GM18505 (cell line): ENCODE measurements at regions not wholly inside any gene's neighbourhood (a gene's known extent, or its start where the extent isn't known, plus 50 kb on each side); places are given as distances from the start of the nearest gene placed in this dataset.
"Not testable (repeated sequence)": the region's sequence is repeated elsewhere in the genome, so short reads cannot be mapped to it uniquely, and the experiment has no call there.

Experiments
- ATAC-seq: cut with Tn5 transposase; IDR thresholded peaks from one replicate; pipeline ENCODE4 v1.9.1; 2021; ENCODE audit not compliant: unreplicated experiment
- POLR2A ChIP-seq: IDR thresholded peaks from 4 replicates; pipeline ENCODE4 v1.6.1; 2011; ENCODE audit warnings: borderline replicate concordance; ENCODE audit not compliant: insufficient read depth, insufficient read length; ENCODE audit errors: extremely low read depth

DNA sequence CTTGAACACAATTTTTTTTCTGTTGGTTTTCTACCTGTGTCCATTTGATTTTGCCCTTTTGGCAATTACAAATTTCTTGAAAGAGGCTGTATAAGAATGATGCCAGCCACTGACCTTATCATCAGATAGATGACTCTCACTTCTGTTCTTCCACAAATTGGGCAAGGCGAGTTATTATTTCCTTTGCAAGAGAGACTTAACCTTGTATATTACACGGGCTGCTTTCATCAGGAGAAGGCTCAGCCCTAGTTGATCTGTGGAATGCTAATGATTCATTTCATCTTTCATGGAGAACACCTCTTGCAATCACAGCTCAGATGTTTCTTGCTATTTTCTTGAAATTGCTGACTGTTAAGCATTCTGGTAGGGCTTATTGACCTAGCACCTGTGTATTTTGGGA is 1155.4 kb downstream of the STIM2 start:
- ATAC-seq = no peak
- TF ChIP-seq POLR2A = no peak

DNA sequence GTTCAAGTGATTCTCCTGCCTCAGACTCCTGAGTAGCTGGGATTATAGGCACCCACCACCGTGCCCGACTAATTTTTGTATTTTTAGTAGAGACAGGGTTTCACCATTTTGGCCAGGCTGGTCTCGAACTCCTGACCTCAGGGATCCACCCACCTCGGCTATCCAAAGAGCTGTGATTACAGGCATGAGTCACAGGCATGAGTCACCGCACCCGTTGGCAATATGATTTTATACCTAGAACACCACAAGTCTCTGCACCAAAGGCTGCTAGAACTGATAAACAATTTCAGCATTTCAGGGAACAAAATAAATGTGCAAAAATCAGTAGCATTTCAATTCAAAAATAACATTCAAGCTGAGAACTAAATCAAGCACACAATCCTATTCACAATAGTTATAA is 1177.6 kb downstream of the STIM2 start:
- ATAC-seq = not testable (repeated sequence)

DNA sequence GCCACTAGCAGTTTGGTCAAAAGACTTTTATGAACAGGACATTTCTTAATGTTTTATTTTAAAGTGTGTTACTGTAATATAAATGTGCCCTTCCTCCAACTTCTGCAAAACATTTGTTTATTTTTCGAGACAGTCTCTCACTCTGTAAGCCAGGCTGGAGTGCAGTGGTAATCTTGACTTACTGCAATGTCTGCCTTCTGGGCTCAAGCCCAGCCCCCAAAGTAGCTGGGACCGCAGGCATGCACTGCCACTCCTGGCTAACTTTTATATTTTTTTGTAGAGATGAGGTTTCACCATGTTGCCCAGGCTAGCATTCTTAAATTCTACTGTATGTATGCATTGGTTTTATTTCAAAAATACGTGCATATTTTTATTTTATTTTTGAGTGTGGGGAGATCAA is 1201.9 kb downstream of the STIM2 start:
- no peak for ATAC-seq

DNA sequence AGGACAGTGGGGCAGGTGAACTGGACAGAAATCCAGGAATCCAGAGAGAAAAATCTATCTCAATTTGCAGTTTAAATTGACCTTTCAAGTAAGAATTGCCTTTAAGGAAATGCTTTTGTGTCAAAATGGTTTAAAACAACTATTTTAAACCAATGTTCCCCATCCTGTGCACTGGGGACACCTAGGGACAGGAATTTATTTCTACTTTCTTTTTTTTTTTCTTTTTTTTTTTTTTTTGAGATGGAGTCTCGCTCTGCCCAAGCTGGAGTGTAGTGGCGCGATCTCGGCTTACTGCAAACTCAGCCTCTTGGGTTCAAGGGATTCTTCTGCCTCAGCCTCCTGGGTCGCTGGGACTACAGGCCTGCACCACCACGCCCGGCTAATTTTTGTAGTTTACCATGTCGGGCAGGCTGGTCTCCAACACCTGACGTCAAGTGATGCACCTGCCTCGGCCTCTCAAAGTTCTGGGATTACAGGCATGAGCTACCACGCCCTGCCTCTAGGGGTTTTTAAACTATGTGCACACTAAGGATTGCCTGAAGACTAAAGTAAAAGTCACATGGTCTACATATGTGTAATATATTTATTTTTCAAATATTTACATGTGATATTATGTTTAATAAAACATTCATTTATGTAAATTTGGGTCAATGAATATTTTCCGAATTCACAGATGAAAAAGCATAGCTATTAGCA is 1213.4 kb downstream of the STIM2 start:
- no peak for TF ChIP-seq POLR2A
- ATAC-seq = no peak

More for the DNA sequence above, 1201.9 kb downstream of the STIM2 start:
- no peak for TF ChIP-seq POLR2A

DNA sequence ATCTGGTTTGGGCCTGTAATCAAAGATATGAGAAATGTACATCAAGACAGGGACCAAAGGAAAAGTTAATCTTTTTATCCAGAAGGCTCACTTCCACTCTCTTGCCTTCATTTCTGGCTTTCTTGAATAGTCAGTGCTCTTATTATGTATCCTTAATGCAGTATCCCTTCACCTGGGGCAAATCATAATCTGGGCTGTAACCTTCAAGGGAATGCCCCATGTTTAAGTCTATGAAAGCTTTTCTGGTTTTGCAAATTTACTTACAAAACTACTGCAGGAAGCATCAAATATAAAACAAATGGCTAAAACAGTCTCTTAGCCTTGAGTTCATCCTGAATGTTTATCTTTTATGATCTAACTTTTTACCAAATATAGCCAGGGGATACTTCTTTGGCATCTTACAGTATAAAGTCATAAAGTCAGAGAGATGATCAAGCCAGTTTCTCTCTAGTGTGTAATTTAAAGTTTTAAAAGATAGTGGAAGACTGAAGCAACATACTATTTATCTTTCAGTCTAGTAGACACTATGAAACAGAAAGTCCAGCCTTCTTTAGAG is 1214.8 kb downstream of the STIM2 start:
- ATAC-seq = no peak
- no peak for TF ChIP-seq POLR2A

DNA sequence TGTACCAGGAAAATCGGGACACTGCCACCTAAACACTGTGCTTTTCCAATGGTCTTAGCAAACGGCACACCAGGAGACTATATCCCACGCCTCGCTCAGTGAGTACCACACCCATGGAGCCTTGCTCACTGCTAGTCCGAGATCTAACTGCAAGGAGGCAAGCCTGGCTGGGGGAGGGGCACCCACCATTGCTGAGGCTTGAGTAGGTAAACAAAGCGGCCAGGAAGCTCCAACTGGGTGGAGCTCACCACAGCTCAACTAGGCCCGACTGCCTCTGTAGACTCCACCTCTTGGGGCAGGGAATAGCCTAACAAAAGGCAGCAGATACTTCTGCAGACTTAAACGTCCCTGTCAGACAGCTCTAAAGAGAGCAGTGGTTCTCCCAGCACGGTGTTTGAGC is 1216.6 kb downstream of the STIM2 start:
- ATAC-seq = not testable (repeated sequence)

DNA sequence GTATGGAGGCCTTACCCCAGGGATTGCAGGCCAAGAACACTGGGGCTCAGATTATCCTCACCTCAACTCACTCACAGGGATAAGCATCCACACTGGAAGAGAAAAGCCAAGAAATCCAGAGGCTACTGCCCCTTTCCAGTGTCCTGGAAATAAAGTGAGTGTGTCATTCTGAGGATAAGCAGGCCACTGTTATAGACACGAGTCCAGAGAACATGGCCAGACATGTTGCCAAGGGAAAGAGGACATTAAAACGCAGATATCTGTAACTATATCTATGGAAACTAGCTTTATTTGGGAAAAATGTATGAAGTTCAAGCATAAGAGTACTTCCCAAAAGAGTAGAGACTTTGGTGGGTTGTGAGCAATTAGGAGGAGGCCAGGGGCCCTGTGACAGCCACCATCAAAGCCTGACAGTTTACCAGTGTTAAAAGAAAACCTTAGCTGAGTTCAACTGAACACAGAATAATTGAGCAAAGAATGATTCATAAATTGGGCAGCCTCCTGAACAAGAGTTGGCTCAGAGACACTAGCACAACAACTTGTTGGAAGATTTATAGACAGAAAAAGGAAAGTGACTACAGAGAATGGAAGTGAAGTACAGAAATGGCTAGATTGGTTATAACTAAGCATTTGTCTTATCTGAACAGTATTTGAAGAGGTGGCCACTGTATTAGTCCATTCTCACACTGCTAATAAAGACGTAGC is 1222.2 kb downstream of the STIM2 start:
- no peak for ATAC-seq
- no peak for TF ChIP-seq POLR2A

DNA sequence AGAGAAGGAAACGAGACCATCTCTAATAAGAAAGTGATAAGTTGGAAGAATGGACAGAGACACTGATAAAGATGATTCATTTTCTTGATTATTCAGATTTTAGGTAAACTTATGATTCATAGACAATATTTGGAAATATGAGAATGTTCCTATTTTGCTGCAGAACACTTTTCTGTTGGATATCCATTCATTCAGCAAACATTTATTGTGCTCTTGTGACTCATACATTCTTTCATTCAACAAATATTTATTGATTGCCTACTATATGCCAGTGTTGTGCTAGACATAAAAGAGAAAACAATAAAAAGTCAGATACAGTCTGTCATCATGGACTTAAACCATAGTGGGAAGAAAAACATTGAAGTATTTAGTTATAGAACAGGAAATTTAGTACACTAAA is 1232.0 kb downstream of the STIM2 start:
- no peak for TF ChIP-seq POLR2A
- ATAC-seq = no peak

DNA sequence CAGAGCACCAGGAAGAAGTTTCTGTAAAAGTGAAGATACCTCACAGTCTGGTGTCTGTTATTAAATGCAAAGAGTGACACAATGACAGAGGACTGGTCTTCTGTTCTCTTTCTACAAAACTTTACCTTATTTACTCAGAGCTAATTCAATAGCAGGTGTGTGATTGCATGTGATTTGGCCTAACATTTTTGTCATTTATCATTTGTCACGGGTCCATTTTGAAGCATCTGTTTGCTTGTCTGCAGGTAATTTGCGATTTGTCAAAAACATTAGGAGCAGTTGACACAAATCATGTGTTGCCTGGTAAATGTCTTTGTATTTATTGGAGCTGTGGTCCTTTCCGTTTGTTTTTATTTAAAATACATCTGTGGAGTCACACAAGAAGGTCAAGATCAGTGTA is 1232.4 kb downstream of the STIM2 start:
- no peak for ATAC-seq
- TF ChIP-seq POLR2A = no peak

DNA sequence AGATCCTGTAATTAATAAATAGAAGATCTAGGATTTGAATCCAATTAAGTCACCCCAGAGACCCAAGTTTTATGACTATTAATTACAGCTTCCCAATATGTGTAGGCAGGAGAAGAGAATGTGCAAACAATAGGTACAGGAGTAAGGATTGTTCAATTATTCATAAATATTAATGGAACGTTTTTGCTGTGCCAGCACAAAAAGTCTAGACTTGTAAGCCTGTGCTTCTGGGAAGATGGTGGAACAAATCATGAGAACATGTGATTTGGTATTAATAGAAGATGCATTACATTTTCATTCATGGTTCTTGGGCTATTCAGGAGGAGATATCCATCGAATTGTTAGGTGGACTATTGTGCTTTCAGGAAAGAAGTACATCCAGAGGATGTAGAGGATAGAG is 1240.9 kb downstream of the STIM2 start:
- no peak for TF ChIP-seq POLR2A
- ATAC-seq = no peak

DNA sequence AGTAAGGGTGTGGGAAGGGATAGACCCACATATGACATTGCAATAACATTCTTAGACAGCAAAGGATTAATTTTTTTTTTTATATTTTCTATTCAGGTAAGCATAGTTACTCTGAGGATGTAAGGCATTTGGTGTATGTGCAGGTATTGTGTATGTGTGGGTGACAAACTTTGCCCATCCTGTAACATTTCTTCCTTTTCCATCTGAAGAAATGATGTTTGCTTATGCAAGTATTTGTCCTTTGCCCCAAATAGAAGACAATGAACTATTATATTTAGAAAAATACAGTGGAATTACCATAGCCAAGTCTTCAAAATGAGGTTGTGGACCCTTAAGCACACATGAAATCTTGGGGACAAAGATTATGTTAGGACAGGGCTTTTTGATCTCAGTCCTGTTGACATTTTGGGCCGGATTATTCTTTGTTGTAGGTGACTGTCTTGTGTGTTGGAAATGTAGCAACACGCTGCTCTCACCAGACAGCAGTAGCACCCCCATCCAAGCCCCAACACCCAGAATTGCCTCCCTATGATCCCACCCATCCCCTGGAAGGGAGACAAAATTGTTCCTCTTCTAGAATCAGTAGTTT is 1244.7 kb downstream of the STIM2 start:
- ATAC-seq = no peak
- no peak for TF ChIP-seq POLR2A

DNA sequence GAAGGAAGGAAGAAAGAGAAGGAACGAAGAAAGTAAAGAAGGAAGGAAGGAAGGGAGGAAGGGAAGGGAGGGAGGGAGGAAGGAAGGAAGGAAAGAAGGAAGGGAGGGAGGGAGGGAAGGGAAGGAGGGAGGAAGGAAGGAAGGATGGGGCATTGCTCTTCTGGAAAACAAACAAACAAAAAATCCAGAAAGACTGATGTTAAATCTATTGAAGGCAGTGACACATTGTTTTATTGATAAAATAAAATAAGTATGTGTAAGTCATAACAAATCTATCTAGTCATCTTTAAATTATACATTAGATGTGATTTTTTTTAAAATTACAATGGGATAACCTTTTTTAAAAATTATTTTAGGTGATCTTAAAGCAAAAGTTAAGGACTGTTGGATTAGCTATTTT is 1245.5 kb downstream of the STIM2 start:
- no peak for TF ChIP-seq POLR2A
- no peak for ATAC-seq

DNA sequence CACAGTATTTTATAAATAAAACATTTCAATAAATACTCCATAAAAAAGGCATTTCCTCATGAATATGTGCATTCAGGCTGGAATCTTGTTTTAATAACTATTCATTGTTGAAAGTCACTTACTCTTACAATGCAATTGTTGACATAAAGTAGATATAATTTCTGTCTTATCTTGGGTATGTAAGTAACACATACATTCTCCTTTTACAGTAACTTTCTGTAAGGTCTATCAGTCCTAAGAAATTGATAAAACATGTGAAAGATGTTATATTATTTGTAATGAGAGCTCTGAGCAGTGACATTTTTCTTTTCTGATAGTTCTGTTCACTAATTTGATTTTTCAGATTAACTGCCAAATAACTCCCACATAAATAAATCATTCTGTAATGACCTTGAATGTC is 1249.2 kb downstream of the STIM2 start:
- ATAC-seq = no peak
- TF ChIP-seq POLR2A = no peak

DNA sequence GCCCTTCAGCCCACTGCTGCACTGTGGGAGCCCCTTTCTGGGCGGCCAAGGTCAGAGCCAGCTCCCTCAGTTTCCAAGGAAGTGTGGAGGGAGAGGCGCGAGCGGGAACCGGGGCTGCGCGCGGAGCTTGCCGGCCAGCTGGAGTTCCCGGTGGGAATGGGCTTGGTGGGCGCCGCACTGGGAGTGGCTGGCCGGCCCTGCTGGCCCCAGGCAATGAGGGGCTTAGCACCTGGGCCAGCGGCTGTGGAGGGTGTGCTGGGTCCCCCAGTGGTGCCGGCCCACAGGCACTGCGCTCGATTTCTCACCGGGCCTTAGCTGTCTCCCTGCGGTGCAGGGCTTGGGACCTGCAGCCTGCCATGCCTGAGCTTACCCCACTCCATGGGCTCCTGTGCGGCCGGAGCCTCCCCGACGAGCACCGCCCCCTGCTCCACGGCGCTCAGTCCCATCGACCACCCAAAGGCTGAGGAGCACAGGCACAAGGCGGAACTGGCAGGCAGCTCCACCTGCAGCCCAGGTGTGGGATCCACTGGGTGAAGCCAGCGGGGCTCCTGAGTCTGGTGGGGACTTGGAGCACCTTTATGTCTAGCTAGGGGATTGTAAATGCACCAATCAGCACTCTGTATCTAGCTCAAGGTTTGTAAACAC is 1252.2 kb downstream of the STIM2 start:
- ATAC-seq = not testable (repeated sequence)

DNA sequence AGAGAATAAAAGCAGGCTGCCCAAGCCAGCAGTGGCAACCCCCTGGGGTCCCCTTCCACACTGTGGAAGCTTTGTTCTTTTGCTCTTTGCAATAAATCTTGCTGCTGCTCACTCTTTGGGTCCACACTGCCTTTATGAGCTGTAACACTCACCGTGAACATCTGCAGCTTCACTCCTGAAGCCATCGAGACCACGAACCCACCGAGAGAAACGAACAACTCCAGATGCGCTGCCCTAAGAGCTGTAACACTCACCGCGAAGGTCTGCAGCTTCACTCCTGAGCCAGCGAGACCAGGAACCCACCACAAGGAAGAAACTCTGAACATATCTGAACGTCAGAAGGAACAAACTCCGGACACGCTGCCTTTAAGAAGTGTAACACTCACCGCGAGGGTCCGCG is 1252.9 kb downstream of the STIM2 start:
- not testable (repeated sequence) for ATAC-seq

DNA sequence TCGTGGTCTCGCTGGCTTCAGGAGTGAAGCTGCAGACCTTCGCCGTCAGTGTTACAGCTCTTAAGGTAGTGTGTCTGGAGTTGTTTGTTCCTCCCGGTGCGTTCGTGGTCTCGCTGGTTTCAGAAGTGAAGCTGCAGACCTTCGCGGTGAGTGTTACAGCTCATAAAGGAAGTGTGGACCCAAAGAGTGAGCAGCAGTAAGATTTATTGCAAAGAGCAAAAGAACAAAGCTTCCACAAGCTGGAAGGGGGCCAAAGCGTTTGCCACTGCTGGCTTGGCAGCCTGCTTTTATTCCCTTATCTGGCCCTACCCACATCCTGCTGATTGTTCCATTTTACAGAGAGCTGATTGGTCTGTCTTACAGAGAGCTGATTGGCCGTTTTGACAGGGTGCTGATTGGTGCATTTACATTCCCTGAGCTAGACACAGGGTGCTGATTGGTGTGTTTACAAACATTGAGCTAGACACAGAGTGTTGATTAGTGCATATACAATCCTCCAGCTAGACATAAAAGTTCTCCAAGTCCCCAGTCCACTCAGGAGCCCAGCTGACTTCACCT is 1256.0 kb downstream of the STIM2 start:
- ATAC-seq = not testable (repeated sequence)
